ENCODE measurements at regions not wholly inside any gene's neighbourhood (a gene's known extent, or its start where the extent isn't known, plus 50 kb on each side); places are given as distances from the start of the nearest gene placed in this dataset.
"Not testable (repeated sequence)": the region's sequence is repeated elsewhere in the genome, so short reads cannot be mapped to it uniquely, and the experiment has no call there.

GRCh38 chr9:68593760-68594159 lies 53.1 kb upstream of the TMEM252 start:
- not testable (repeated sequence) for DNase-seq (ENCODE audit: low read depth, low spot score); H3K9ac ChIP-seq (ENCODE audit: insufficient read length); H3K4me3 ChIP-seq

DNA sequence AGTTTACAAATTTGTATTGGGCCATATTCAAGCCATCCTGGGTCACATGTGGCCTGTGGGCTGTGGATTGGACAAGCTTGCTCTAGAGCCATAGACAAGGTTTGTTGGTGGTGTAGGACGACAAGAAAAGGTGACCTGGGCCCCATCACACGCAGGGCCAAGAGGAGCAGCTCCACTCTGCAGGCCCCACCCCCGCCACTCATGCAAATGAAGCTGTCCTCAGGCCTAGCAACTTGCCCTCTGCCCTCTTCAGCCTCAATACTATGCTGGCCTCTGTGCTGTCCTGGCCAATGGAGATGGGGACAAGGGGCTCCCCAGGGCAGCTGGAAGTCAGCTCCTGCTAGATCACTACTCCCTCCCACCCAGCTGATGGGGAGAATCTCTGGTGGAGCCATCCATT lies 55.2 kb upstream of the TMEM252 start:
- DNase-seq (ENCODE audit: low read depth, low spot score) = no peak
- no peaks in the 10 kb centered on the region for H3K9me3 ChIP-seq (ENCODE audit: low read depth, low read length)
- TF ChIP-seq EZH2 (IDR thresholded peaks at IDR 0.05) (no peak), FOXP2 (optimal IDR thresholded peaks at IDR 0.05; ENCODE audit: control extremely low read depth, extremely low read length, insufficient read depth) (no peak), POLR2AphosphoS5 (IDR thresholded peaks at IDR 0.05; ENCODE audit: borderline replicate concordance, low read depth, low read length) (no peak)
- no peak overlapping the region for H3K27ac ChIP-seq
- no peak overlapping the region for H3K4me3 ChIP-seq
- no peak overlapping the region for H3K9ac ChIP-seq (ENCODE audit: insufficient read length)
- no peaks in the 10 kb centered on the region for H3K36me3 ChIP-seq (ENCODE audit: insufficient read depth, low read length)

More at GRCh38 chr9:68593760-68594159, 53.1 kb upstream of the TMEM252 start:
- not testable (repeated sequence) for H3K36me3 ChIP-seq (ENCODE audit: insufficient read depth, low read length); H3K9me3 ChIP-seq (ENCODE audit: low read depth, low read length); H3K27ac ChIP-seq

GRCh38 chr9:68597362-68597997 lies 56.8 kb upstream of the TMEM252 start:
- Histone ChIP-seq H3K9ac (ENCODE audit: insufficient read length) (no peak overlapping the region), H3K36me3 (ENCODE audit: insufficient read depth, low read length) (no peaks in the 10 kb centered on the region), H3K27ac (no peak overlapping the region), H3K4me3 (no peak overlapping the region), H3K9me3 (ENCODE audit: low read depth, low read length) (no peaks in the 10 kb centered on the region)
- TF ChIP-seq FOXP2 (optimal IDR thresholded peaks at IDR 0.05; ENCODE audit: control extremely low read depth, extremely low read length, insufficient read depth) (no peak), POLR2AphosphoS5 (IDR thresholded peaks at IDR 0.05; ENCODE audit: borderline replicate concordance, low read depth, low read length) (no peak), EZH2 (IDR thresholded peaks at IDR 0.05) (no peak)
- DNase-seq (ENCODE audit: low read depth, low spot score) = no peak

DNA sequence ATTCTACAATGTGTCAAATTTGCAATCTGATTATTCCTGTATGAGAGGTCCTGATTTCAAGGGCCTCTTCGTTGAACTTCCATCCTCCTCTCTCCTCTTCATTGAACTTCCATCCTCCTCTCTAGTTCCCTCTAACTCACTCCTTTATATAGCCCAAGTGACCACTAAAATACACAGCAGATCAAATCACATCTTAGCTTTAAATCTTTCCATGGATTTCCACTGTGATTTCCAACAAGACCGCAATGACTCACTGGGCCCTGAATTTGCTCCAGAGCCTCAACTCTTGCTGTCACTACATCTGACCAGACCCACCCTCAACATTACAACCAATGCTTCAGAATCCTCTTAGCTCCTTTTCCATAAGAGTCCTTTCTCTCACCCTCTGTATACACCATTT lies 59.1 kb upstream of the TMEM252 start:
- no peaks in the 10 kb centered on the region for H3K9me3 ChIP-seq (ENCODE audit: low read depth, low read length)

GRCh38 chr9:68601081-68601480 lies 60.4 kb upstream of the TMEM252 start:
- no peak overlapping the region for H3K27ac ChIP-seq
- TF ChIP-seq POLR2AphosphoS5 (IDR thresholded peaks at IDR 0.05; ENCODE audit: borderline replicate concordance, low read depth, low read length) (no peak), EZH2 (IDR thresholded peaks at IDR 0.05) (no peak), FOXP2 (optimal IDR thresholded peaks at IDR 0.05; ENCODE audit: control extremely low read depth, extremely low read length, insufficient read depth) (no peak)

More for the DNA sequence above, 59.1 kb upstream of the TMEM252 start:
- Histone ChIP-seq H3K4me3 (no peak overlapping the region), H3K27ac (no peak overlapping the region), H3K36me3 (ENCODE audit: insufficient read depth, low read length) (no peaks in the 10 kb centered on the region), H3K9ac (ENCODE audit: insufficient read length) (no peak overlapping the region)
- DNase-seq (ENCODE audit: low read depth, low spot score) = no peak
- TF ChIP-seq POLR2AphosphoS5 (IDR thresholded peaks at IDR 0.05; ENCODE audit: borderline replicate concordance, low read depth, low read length) = no peak
- no peak for TF ChIP-seq EZH2 (IDR thresholded peaks at IDR 0.05)
- TF ChIP-seq FOXP2 (optimal IDR thresholded peaks at IDR 0.05; ENCODE audit: control extremely low read depth, extremely low read length, insufficient read depth) = no peak

DNA sequence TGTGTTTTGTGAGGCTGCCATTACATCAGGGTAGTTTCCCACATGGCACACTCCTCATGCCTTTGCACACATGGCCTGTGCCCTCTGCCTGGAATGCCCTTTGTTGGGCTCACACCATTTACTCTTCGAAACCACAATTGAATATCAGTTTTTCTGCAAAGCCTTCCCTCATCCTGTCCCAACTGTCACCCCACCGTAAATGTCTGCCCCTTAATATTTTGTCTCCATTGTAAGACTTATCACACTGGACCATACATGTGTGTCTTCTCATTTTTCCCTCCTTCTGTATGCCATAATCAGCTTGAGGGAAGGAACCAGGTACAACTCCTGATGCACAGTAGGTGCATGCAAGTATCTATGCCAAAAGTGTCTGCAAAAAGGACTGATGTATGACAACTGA lies 62.7 kb upstream of the TMEM252 start:
- Histone ChIP-seq H3K9ac (ENCODE audit: insufficient read length) (no peak overlapping the region), H3K27ac (no peak overlapping the region), H3K4me3 (no peak overlapping the region), H3K9me3 (ENCODE audit: low read depth, low read length) (no peaks in the 10 kb centered on the region), H3K36me3 (ENCODE audit: insufficient read depth, low read length) (no peaks in the 10 kb centered on the region)
- no peak for DNase-seq (ENCODE audit: low read depth, low spot score)
- TF ChIP-seq FOXP2 (optimal IDR thresholded peaks at IDR 0.05; ENCODE audit: control extremely low read depth, extremely low read length, insufficient read depth) (no peak), POLR2AphosphoS5 (IDR thresholded peaks at IDR 0.05; ENCODE audit: borderline replicate concordance, low read depth, low read length) (no peak), EZH2 (IDR thresholded peaks at IDR 0.05) (no peak)

More at GRCh38 chr9:68601081-68601480, 60.4 kb upstream of the TMEM252 start:
- DNase-seq (ENCODE audit: low read depth, low spot score) = no peak
- Histone ChIP-seq H3K9me3 (ENCODE audit: low read depth, low read length) (no peaks in the 10 kb centered on the region), H3K4me3 (no peak overlapping the region), H3K9ac (ENCODE audit: insufficient read length) (no peak overlapping the region), H3K36me3 (ENCODE audit: insufficient read depth, low read length) (no peaks in the 10 kb centered on the region)

- no peak overlapping the region for H3K9ac ChIP-seq (ENCODE audit: insufficient read length)
- no peak overlapping the region for H3K27ac ChIP-seq
- no peak for DNase-seq (ENCODE audit: low read depth, low spot score)
- H3K4me3 ChIP-seq = no peak overlapping the region
- TF ChIP-seq FOXP2 (optimal IDR thresholded peaks at IDR 0.05; ENCODE audit: control extremely low read depth, extremely low read length, insufficient read depth) (no peak), POLR2AphosphoS5 (IDR thresholded peaks at IDR 0.05; ENCODE audit: borderline replicate concordance, low read depth, low read length) (no peak)
- no peaks in the 10 kb centered on the region for H3K9me3 ChIP-seq (ENCODE audit: low read depth, low read length)
- no peaks in the 10 kb centered on the region for H3K36me3 ChIP-seq (ENCODE audit: insufficient read depth, low read length)
These were observed 68.1 kb upstream of the TMEM252 start for GRCh38 chr9:68608763-68609162.

GRCh38 chr9:68609901-68610415 lies 69.3 kb upstream of the TMEM252 start:
- H3K9me3 ChIP-seq (ENCODE audit: low read depth, low read length) = no peaks in the 10 kb centered on the region
- H3K9ac ChIP-seq (ENCODE audit: insufficient read length) = no peak overlapping the region
- H3K36me3 ChIP-seq (ENCODE audit: insufficient read depth, low read length) = no peaks in the 10 kb centered on the region
- no peak for DNase-seq (ENCODE audit: low read depth, low spot score)
- no peak overlapping the region for H3K4me3 ChIP-seq
- H3K27ac ChIP-seq = no peak overlapping the region
- TF ChIP-seq EZH2 (IDR thresholded peaks at IDR 0.05) (no peak), POLR2AphosphoS5 (IDR thresholded peaks at IDR 0.05; ENCODE audit: borderline replicate concordance, low read depth, low read length) (no peak), FOXP2 (optimal IDR thresholded peaks at IDR 0.05; ENCODE audit: control extremely low read depth, extremely low read length, insufficient read depth) (no peak)

DNA sequence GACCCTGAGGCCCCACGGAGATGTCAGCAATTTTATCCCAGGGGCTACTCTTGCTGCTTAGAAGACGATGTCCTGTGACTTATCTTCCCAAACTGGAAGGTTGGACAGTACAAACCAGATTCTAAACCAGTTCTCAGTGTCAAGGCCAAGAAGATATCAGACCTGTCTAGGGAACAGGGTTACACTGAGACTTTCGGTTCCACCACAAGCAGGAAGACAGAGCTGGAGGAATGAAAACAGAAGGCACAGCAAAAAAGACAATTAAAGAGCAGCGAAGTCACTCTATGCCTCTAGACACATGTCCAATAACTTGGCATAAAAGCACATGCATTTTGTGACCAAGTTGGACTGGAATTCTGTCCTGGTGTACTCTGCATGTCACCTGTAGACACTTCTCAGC lies 73.4 kb upstream of the TMEM252 start:
- no peak for TF ChIP-seq FOXP2 (optimal IDR thresholded peaks at IDR 0.05; ENCODE audit: control extremely low read depth, extremely low read length, insufficient read depth)
- TF ChIP-seq POLR2AphosphoS5 (IDR thresholded peaks at IDR 0.05; ENCODE audit: borderline replicate concordance, low read depth, low read length) = no peak
- no peak for TF ChIP-seq EZH2 (IDR thresholded peaks at IDR 0.05)
- Histone ChIP-seq H3K9ac (ENCODE audit: insufficient read length) (no peak overlapping the region), H3K9me3 (ENCODE audit: low read depth, low read length) (no peaks in the 10 kb centered on the region), H3K36me3 (ENCODE audit: insufficient read depth, low read length) (no peaks in the 10 kb centered on the region), H3K27ac (no peak overlapping the region), H3K4me3 (no peak overlapping the region)
- no peak for DNase-seq (ENCODE audit: low read depth, low spot score)

- DNase-seq (ENCODE audit: low read depth, low spot score); H3K9me3 ChIP-seq (ENCODE audit: low read depth, low read length); H3K4me3 ChIP-seq; H3K36me3 ChIP-seq (ENCODE audit: insufficient read depth, low read length); H3K27ac ChIP-seq; H3K9ac ChIP-seq (ENCODE audit: insufficient read length): not testable (repeated sequence)
These were observed 76.3 kb upstream of the TMEM252 start for GRCh38 chr9:68617011-68617410.
